ENCODE measurements at regions not wholly inside any gene's neighbourhood (a gene's known extent, or its start where the extent isn't known, plus 50 kb on each side); places are given as distances from the start of the nearest gene placed in this dataset.

DNA sequence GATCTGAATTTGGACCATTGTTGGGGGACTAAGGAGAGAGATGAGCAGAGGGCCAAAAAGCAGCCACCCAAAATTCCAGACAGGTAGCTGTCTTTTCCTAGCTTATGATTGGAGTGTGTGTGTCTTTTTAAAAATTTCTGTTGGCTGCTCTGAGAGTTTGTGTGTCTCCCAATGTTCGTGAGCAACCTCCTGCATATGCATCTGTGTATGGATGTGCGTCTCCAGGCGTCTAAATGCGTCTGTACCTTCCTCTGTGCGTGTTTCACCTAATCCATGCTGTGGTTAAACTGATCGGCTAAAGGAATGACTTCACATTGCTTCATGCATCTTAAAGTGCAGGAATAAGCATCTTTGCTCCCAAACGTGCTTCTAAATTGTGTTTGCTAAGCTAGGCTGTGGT lies 65.5 kb upstream of the LAS1L start:
- no peak overlapping the region for H3K4me2 ChIP-seq (ENCODE audit: low read depth, low read length)
- H3K23ac ChIP-seq (ENCODE audit: low read depth, low read length) = no peak overlapping the region
- no peak overlapping the region for H2BK15ac ChIP-seq (ENCODE audit: low read depth, low read length)
- in situ Hi-C loops (cut with MboI; ENCODE audit: low sequenced_read_pairs) (no loop called here), intact Hi-C loops (cut with micrococcal nuclease) (no loop called here), dilution Hi-C loops (cut with HindIII; ENCODE audit: low sequenced_read_pairs, unreplicated experiment) (no loop called here)
- ChIA-PET CTCF (no interaction called here), POLR2A (ENCODE audit: unreplicated experiment) (no interaction called here)
- no peak overlapping the region for H3K14ac ChIP-seq (replicated peaks; ENCODE audit: low read depth, low read length)
- H3K27me3 ChIP-seq (ENCODE audit: control insufficient read depth, insufficient read depth, low read length) = no peaks in the 10 kb centered on the region; the same call in 1 of the 2 replicates
- H3K9ac ChIP-seq (ENCODE audit: low read depth, low read length) = no peak overlapping the region
- H4K8ac ChIP-seq (ENCODE audit: low read depth in 2 of 2, low read length in 2 of 2) = no peak overlapping the region
- H3K56ac ChIP-seq (ENCODE audit: extremely low read depth, insufficient read depth, low read length) = no peak overlapping the region
- H3K4ac ChIP-seq (ENCODE audit: low read depth, low read length) = no peak overlapping the region
- no peak overlapping the region for H2BK5ac ChIP-seq (ENCODE audit: low read depth, low read length, poor library complexity, severe bottlenecking)
- peaks cover 5% of the 10 kb centered on the region for H3K9me1 ChIP-seq (ENCODE audit: insufficient read depth, low read length)
- DNase-seq = no peak
- H3K79me1 ChIP-seq (ENCODE audit: low read depth in 1 of 2, low read length in 2 of 2) = peaks cover 0 to 26% of the 10 kb centered on the region in 2 experiments; a peak in 2 of 4 replicates
- no TSS peak for BruUV-seq (replicated peaks)
- 74% methylated on average over 4 of the region's 7 CpGs; no CpG with 5 or more reads in 1 of the 2 experiments for WGBS, 2 experiments (ENCODE audit: extremely low coverage in 2 of 2, insufficient read length in 1 of 2)
- no peak overlapping the region for H4K91ac ChIP-seq (ENCODE audit: insufficient read depth, low read depth, low read length)
- H3K27ac ChIP-seq (ENCODE audit: insufficient read depth, low read length) = no peak overlapping the region
- peak overlapping the region; percentile 25; the same call in 1 of the 2 replicates for H2AK5ac ChIP-seq (ENCODE audit: low read depth, low read length)
- H3K4me1 ChIP-seq (ENCODE audit: control insufficient read depth, insufficient read depth, low read length) = peaks cover 8% of the 10 kb centered on the region
- H4K20me1 ChIP-seq (ENCODE audit: insufficient read depth, low read length) = no peaks in the 10 kb centered on the region
- H3K4me3 ChIP-seq (ENCODE audit: insufficient read depth, low read depth, low read length) = no peak overlapping the region
- no peak overlapping the region for H4K5ac ChIP-seq (ENCODE audit: low read depth, low read length)
- TF ChIP-seq CHD1 (IDR thresholded peaks at IDR 0.05; ENCODE audit: low read depth, low read length) (no peak), MAZ (IDR thresholded peaks at IDR 0.05; ENCODE audit: borderline replicate concordance, low read depth, low read length) (no peak), RFX5 (IDR thresholded peaks at IDR 0.05; ENCODE audit: low read depth, low read length) (no peak), RAD21 (IDR thresholded peaks at IDR 0.05; ENCODE audit: low read length) (no peak), MAFK (IDR thresholded peaks at IDR 0.05; ENCODE audit: low read depth, low read length) (no peak), RCOR1 (IDR thresholded peaks at IDR 0.05; ENCODE audit: insufficient replicate concordance, low read length) (no peak), MXI1 (IDR thresholded peaks at IDR 0.05; ENCODE audit: borderline replicate concordance, low read depth, low read length) (no peak), NFE2L2 (IDR thresholded peaks at IDR 0.05; ENCODE audit: low read depth, low read length) (no peak), SMC3 (IDR thresholded peaks at IDR 0.05; ENCODE audit: low read depth, low read length) (no peak), FOS (IDR thresholded peaks at IDR 0.05; ENCODE audit: low read depth, low read length) (no peak), POLR2A (IDR thresholded peaks at IDR 0.05; ENCODE audit: low read depth, low read length) (no peak), BHLHE40 (IDR thresholded peaks at IDR 0.05; ENCODE audit: low read depth, low read length) (no peak)
- TF ChIP-seq, protein P1, sequence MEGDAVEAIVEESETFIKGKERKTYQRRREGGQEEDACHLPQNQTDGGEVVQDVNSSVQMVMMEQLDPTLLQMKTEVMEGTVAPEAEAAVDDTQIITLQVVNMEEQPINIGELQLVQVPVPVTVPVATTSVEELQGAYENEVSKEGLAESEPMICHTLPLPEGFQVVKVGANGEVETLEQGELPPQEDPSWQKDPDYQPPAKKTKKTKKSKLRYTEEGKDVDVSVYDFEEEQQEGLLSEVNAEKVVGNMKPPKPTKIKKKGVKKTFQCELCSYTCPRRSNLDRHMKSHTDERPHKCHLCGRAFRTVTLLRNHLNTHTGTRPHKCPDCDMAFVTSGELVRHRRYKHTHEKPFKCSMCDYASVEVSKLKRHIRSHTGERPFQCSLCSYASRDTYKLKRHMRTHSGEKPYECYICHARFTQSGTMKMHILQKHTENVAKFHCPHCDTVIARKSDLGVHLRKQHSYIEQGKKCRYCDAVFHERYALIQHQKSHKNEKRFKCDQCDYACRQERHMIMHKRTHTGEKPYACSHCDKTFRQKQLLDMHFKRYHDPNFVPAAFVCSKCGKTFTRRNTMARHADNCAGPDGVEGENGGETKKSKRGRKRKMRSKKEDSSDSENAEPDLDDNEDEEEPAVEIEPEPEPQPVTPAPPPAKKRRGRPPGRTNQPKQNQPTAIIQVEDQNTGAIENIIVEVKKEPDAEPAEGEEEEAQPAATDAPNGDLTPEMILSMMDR (conservative IDR thresholded peaks at IDR 0.05; ENCODE audit: low read depth, low read length) = no peak
- TF ChIP-seq, protein P2, sequence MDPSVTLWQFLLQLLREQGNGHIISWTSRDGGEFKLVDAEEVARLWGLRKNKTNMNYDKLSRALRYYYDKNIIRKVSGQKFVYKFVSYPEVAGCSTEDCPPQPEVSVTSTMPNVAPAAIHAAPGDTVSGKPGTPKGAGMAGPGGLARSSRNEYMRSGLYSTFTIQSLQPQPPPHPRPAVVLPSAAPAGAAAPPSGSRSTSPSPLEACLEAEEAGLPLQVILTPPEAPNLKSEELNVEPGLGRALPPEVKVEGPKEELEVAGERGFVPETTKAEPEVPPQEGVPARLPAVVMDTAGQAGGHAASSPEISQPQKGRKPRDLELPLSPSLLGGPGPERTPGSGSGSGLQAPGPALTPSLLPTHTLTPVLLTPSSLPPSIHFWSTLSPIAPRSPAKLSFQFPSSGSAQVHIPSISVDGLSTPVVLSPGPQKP (IDR thresholded peaks at IDR 0.05; ENCODE audit: borderline replicate concordance, low read depth, low read length) = no peak
- TF ChIP-seq, protein P3, sequence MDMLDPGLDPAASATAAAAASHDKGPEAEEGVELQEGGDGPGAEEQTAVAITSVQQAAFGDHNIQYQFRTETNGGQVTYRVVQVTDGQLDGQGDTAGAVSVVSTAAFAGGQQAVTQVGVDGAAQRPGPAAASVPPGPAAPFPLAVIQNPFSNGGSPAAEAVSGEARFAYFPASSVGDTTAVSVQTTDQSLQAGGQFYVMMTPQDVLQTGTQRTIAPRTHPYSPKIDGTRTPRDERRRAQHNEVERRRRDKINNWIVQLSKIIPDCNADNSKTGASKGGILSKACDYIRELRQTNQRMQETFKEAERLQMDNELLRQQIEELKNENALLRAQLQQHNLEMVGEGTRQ (IDR thresholded peaks at IDR 0.05; ENCODE audit: low read depth, low read length) = no peak
- no peak overlapping the region for H3K18ac ChIP-seq (ENCODE audit: low read depth, low read length)
- H2BK20ac ChIP-seq (ENCODE audit: low read depth, low read length) = no peak overlapping the region
- no peak overlapping the region for H2BK120ac ChIP-seq (ENCODE audit: low read depth, low read length)
- no peak for ATAC-seq (ENCODE audit: low read depth)
- H3K9me3 ChIP-seq (ENCODE audit: control insufficient read depth, insufficient read depth, low read length) = no peaks in the 10 kb centered on the region
- H2AK9ac ChIP-seq (replicated peaks; ENCODE audit: low read depth, low read length, poor library complexity) = no peak overlapping the region
- no peaks in the 10 kb centered on the region for H3K36me3 ChIP-seq (ENCODE audit: control insufficient read depth, insufficient read depth, low read length)
- H2AFZ ChIP-seq (replicated peaks; ENCODE audit: low read length, poor library complexity) = no peak overlapping the region
